HL-60 (cell line): ENCODE measurements at regions not wholly inside any gene's neighbourhood (a gene's known extent, or its start where the extent isn't known, plus 50 kb on each side); places are given as distances from the start of the nearest gene placed in this dataset.
"Not testable (repeated sequence)": the region's sequence is repeated elsewhere in the genome, so short reads cannot be mapped to it uniquely, and the experiment has no call there.

ENCODE experiments used
- DNase-seq, 2 experiments: peaks; one replicate each; pipeline ENCODE4 v3.0.0-alpha.2; 2010 to 2020; ENCODE audit warnings: low read depth in 1 of 2, low spot score in 1 of 2
- H3K27ac ChIP-seq: fragments of 250-450 bp; sonication (Bioruptor Pico); replicated peaks from 2 replicates; pipeline ENCODE4 v1.5.1; 2020; ENCODE audit warnings: mild to moderate bottlenecking, moderate library complexity
- H3K27me3 ChIP-seq: fragments of 250-450 bp; sonication (Bioruptor Pico); 2 replicates; pipeline ENCODE4 v1.5.1; 2021; ENCODE audit warnings: mild to moderate bottlenecking, moderate library complexity; ENCODE audit not compliant: insufficient read depth, poor library complexity, severe bottlenecking
- H3K4me3 ChIP-seq: replicated peaks from 2 replicates; pipeline ENCODE4 v1.5.1; 2011; ENCODE audit warnings: mild to moderate bottlenecking, control low read depth, low read length; ENCODE audit not compliant: insufficient read depth
- CTCF ChIP-seq: IDR thresholded peaks from one replicate; pipeline ENCODE4 v1.5.1; 2011; ENCODE audit warnings: low read length, control low read depth, inconsistent platforms; ENCODE audit not compliant: insufficient read depth
- GABPA ChIP-seq: IDR thresholded peaks from 2 replicates; pipeline ENCODE4 v1.6.1; 2012; ENCODE audit warnings: low read depth
- POLR2AphosphoS5 ChIP-seq: IDR thresholded peaks from 2 replicates; pipeline ENCODE4 v1.6.1; 2012; ENCODE audit warnings: low read depth
- REST ChIP-seq: IDR thresholded peaks from 2 replicates; pipeline ENCODE4 v1.6.1; 2012; ENCODE audit warnings: low read depth; ENCODE audit not compliant: insufficient replicate concordance
- SPI1 ChIP-seq: IDR thresholded peaks from 2 replicates; pipeline ENCODE4 v1.6.1; 2012; ENCODE audit warnings: low read depth, mild to moderate bottlenecking, borderline replicate concordance

- Histone ChIP-seq H3K4me3 (peak overlapping the region; percentile 20), H3K27ac (peak overlapping the region; percentile 55), H3K27me3 (no peaks in the 10 kb centered on the region)
- TF ChIP-seq GABPA (no peak), POLR2AphosphoS5 (no peak), REST (no peak), SPI1 (no peak), CTCF (no peak)
- peak in 1 of 2 experiments; percentile 72 for DNase-seq
These were observed 98.8 kb upstream of the ZNF722 start for GRCh38 chr7:63899691-63900393.

GRCh38 chr7:63900394-63901203 is 98.0 kb upstream of the ZNF722 start:
- Histone ChIP-seq H3K27ac (peak overlapping the region; percentile 55), H3K27me3 (no peaks in the 10 kb centered on the region), H3K4me3 (peak overlapping the region; percentile 20)
- TF ChIP-seq SPI1, result no peak
- peak; percentile 33 for TF ChIP-seq REST
- peak in 1 of 2 experiments; percentile 92 for DNase-seq

GRCh38 chr7:63901204-63901506 is 97.5 kb upstream of the ZNF722 start:
- TF ChIP-seq REST, result peak; percentile 70
- not testable (repeated sequence) for DNase-seq, H3K4me3 ChIP-seq, H3K27ac ChIP-seq, H3K27me3 ChIP-seq

- Histone ChIP-seq H3K27me3 (no peaks in the 10 kb centered on the region), H3K27ac (no peak overlapping the region), H3K4me3 (no peak overlapping the region)
- no peak for DNase-seq
- no peak for TF ChIP-seq REST
- TF ChIP-seq CTCF, result no peak
- no peak for TF ChIP-seq SPI1
- no peak for TF ChIP-seq GABPA
- TF ChIP-seq POLR2AphosphoS5, result no peak
These were observed 79.7 kb upstream of the ZNF722 start for GRCh38 chr7:63918986-63919385.
